ENCODE measurements at regions not wholly inside any gene's neighbourhood (a gene's known extent, or its start where the extent isn't known, plus 50 kb on each side); places are given as distances from the start of the nearest gene placed in this dataset.

DNA sequence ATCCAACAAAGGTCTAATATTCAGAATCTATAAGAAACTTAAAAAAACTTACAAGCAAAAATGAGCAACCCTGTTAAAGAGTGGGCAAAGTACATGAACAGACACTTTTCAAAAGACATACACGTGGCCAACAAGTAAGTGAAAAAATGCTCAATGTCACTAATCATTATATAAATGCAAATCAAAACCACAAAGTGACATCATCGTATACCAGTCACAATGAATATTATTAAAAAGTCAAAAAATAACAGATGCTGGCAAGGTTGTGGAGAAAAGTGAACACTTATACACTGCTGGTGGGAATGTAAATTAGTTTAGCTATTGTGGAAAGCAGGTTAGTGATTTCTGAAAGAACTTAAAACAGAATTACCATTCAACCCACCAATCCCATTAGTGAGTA lies 199.1 kb downstream of the SNAPC1 start:
- no peak for TF ChIP-seq ZFX (IDR thresholded peaks at IDR 0.05; ENCODE audit: borderline replicate concordance)
- TF ChIP-seq, protein P1, sequence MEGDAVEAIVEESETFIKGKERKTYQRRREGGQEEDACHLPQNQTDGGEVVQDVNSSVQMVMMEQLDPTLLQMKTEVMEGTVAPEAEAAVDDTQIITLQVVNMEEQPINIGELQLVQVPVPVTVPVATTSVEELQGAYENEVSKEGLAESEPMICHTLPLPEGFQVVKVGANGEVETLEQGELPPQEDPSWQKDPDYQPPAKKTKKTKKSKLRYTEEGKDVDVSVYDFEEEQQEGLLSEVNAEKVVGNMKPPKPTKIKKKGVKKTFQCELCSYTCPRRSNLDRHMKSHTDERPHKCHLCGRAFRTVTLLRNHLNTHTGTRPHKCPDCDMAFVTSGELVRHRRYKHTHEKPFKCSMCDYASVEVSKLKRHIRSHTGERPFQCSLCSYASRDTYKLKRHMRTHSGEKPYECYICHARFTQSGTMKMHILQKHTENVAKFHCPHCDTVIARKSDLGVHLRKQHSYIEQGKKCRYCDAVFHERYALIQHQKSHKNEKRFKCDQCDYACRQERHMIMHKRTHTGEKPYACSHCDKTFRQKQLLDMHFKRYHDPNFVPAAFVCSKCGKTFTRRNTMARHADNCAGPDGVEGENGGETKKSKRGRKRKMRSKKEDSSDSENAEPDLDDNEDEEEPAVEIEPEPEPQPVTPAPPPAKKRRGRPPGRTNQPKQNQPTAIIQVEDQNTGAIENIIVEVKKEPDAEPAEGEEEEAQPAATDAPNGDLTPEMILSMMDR (IDR thresholded peaks at IDR 0.05) = no peak
- H3K27ac ChIP-seq = no peak overlapping the region

DNA sequence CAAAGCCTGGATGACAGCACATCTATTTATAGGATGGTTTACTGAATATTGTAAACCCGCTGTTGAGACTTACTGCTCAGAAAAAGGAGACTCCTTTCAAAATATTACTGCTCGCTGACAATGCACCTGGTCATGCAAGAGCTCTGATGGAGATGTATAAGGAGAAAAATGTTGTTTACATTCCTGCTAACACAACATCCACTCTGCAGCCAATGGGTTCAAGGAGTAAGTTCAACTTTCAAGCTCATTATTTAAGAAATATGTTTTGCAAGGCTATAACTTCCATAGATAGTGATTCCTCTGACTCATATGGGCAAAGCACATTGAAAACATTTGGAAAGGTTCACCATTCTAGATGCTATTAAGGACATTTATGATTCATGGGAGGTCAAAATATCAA lies 201.7 kb downstream of the SNAPC1 start:
- TF ChIP-seq ZFX (IDR thresholded peaks at IDR 0.05; ENCODE audit: borderline replicate concordance) = no peak
- TF ChIP-seq, protein P1 (IDR thresholded peaks at IDR 0.05) = no peak

DNA sequence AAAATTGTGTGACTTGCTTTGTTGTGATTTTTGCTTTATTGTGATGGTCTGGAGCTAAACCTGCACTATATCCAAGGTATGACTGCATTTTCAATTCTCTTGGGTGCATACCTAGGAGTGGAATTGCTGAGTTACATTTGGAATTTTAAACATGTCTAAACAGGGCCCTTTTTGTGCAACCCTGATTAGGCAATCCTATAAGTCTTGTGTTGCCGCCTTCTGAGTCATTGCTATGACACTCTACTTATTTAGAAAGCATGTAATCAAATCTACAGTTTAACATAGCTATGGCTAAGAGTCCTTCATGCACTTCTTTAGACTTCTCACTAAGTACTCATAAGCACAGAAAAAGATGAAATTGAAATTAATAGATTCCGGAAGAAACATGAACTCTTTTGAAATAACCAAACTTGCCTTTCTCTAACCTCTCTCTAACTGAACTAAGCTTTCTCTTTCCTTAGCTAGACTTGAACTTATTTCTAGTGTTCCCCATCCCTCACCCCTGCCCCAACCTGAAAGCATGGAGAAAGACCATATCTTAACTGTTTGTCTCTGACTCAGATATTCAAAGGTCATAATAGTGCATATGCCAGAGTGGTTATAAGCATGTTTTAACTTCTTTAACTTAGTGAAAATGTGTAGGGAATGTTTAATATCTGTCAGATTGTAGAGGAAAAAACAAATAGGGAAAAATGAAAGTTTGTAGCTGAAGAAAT lies 203.0 kb downstream of the SNAPC1 start:
- TF ChIP-seq, protein P1 (IDR thresholded peaks at IDR 0.05) = no peak
- no peak for TF ChIP-seq ZFX (IDR thresholded peaks at IDR 0.05; ENCODE audit: borderline replicate concordance)
- H3K27ac ChIP-seq = no peak overlapping the region

More for the DNA sequence above, 201.7 kb downstream of the SNAPC1 start:
- H3K27ac ChIP-seq = no peak overlapping the region

DNA sequence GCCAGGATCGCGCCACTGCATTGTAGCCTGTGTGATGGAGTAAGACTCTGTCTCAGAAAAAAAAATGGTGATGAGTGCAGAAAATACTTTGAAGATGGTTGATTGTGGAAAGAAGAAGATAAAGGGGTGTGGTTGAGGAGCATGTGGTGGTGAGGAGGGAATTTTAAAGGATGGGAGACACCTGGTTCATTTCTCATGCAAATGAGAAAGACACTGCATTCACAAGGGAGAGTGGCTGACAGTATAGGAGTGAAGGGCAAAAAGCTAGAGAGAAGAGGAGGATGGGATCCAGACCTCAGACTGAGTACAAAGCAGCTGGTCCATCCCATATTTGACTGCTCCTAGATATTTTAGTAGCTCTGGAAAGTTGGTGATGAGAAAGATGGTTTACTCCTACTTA lies 206.0 kb downstream of the SNAPC1 start:
- no peak for TF ChIP-seq ZFX (IDR thresholded peaks at IDR 0.05; ENCODE audit: borderline replicate concordance)
- TF ChIP-seq, protein P1 (IDR thresholded peaks at IDR 0.05) = no peak
- H3K27ac ChIP-seq = no peak overlapping the region

DNA sequence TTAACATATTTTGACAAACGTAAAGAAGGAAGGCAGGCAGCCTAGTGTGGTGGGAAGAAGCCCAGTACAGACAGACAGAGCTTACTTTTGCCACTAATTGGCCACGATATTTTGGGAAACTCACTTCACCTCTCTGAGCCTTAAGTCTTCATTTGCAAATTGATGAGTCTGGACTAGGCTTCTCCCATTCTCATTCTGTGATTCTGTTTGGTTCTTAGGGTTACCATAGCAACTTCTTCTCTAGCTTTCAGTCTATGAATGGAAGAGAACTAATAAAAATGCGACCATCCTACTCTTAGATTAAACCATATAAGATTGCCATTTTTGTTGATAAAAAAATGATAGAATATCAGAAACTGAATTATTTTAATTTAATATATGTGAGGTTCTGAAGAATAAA lies 210.5 kb downstream of the SNAPC1 start:
- TF ChIP-seq ZFX (IDR thresholded peaks at IDR 0.05; ENCODE audit: borderline replicate concordance) = no peak
- TF ChIP-seq, protein P1 (IDR thresholded peaks at IDR 0.05) = no peak
- H3K27ac ChIP-seq = no peak overlapping the region

DNA sequence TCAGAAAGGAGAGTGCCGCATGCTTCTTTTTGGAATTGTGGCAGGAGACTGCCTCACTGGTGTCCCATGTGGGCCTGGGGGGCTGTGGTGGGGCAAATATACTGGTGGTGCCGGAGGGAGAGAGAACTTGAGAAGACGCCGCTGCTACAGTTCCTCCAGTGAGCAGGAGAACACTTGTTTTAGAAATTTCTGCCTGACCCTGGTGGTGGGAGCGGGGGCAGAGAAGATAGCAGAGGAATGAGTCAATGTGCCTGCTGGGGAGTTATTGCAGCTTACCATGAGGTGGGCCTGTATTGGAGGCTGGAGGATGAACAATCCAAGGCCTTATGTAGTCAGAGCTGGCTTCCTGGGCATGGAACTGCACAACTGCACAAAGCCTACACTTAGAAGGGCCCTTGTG lies 211.8 kb downstream of the SNAPC1 start:
- TF ChIP-seq, protein P1 (IDR thresholded peaks at IDR 0.05) = no peak
- TF ChIP-seq ZFX (IDR thresholded peaks at IDR 0.05; ENCODE audit: borderline replicate concordance) = no peak
- H3K27ac ChIP-seq = no peak overlapping the region

DNA sequence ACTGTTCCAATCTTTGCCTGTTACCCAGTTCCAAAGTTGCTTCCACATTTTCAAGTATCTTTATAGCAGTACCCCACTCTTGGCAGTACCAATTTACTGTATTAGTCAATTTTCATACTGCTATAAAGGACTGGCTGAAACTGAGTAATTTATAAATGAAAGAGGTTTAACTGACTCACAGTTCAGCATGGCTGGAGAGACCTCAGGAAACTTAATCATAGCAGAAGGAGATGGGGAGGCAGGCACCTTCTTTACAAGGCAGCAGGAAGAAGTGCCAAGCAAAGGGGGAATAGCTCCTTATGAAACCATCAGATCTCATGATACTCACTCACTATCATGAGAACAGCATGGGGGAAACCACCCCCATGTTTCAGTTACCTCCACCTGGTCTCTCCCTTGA lies 215.0 kb downstream of the SNAPC1 start:
- no peak overlapping the region for H3K27ac ChIP-seq
- TF ChIP-seq ZFX (IDR thresholded peaks at IDR 0.05; ENCODE audit: borderline replicate concordance) = no peak
- TF ChIP-seq, protein P1 (IDR thresholded peaks at IDR 0.05) = no peak

Data from 22Rv1 (cell line).